NCI-H146 treated with DMSO at 0.1 percent for 48 hours (cell line): ENCODE measurements at regions not wholly inside any gene's neighbourhood (a gene's known extent, or its start where the extent isn't known, plus 50 kb on each side); places are given as distances from the start of the nearest gene placed in this dataset.

Experiments used
- DNase-seq: peaks from one replicate; lab custom pipeline; 2025; ENCODE audit not compliant: unreplicated experiment; lab: John Stamatoyannopoulos, UW

DNA sequence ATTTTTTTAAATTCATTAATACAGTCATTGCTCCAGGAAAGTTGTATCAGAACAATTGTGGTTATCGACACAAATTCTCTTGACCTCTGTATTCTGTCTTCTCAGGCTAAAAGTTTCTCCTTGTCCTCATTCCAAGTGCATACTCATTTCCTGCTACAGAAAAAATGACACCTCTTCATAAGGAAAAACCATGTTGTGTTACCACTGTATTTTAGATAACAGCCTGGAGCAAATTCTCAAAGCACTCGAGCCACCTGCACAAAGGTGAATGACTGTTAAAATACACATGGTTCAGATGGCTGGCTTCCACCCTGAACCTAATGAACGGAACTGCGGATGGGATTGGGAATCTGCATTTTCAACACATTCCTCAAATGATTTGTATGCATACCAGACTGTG lies 586.5 kb downstream of the EPHA4 start:
- DNase-seq = no peak

DNA sequence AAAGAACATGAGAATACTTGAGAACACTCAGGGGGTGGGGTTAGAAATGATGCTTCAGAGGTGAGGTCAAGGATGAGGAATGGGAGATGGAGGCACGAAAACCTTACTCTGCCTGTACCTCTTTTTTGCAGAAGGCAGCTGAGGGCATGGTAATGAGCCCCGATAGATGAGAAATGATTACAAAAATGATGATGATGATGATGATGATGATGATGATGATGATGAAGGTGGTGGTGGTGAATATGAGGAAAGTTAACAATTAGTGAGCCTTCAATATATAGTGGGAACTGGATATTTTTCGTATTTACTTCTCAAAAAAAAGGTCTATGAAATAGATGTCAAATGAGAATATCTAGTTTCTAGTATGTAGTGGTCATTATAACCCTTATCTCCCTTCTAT lies 584.3 kb downstream of the EPHA4 start:
- no peak for DNase-seq

DNA sequence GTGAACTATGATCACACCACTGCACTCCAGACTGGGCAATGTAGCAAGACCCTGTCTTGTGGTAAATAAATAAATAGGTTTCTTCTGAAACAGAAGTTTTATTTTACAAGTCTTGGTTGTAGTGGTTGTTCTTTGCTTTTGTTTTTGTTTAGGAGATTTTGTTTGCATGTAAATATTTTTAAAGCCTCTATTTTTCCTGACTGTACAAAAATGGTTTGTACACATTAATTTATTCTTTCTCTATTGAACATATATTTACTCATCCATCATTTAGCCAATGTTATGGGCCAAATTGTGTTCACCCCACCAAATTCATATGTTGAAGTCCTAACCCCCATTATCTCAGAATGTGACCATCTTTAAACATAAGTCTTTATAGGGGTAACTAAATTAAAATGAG lies 580.1 kb downstream of the EPHA4 start:
- no peak for DNase-seq

DNA sequence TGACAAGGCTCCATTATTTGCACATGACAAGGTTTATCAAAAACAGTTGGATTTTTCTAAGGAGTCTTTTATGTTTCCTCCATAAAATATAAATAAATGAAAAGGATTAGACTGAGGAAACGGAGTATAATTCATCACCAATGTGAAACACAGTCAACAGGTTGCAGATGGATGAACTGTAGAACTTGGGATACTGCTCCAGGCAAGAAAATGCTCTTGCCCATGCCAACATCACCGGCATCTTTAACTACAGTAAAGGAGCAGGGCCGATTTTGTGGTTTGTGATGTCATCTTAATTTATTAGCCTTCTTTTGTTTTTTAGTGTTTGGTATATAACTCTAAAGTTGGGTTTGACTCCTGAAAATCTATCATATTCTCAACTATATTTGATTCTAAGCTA lies 577.3 kb downstream of the EPHA4 start:
- DNase-seq = no peak

DNA sequence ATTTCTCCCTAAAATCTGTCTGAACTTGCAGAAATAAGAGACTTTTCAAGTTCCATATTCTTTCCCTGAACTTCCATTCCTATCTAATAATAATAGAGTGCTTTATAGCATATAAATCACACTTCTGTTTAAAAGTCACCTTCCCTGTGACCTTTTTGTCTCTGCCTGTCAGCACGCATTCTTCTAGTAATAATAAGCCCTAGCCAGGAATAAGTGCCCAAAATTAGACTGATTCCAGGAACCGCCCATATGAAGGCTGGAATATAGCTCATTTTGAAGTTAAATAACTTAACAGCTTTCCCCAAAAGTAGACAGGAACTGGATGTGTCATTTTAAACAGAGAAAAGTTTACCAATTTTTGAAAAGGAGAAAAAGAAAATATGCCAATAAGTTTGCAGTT lies 576.5 kb downstream of the EPHA4 start:
- no peak for DNase-seq

DNA sequence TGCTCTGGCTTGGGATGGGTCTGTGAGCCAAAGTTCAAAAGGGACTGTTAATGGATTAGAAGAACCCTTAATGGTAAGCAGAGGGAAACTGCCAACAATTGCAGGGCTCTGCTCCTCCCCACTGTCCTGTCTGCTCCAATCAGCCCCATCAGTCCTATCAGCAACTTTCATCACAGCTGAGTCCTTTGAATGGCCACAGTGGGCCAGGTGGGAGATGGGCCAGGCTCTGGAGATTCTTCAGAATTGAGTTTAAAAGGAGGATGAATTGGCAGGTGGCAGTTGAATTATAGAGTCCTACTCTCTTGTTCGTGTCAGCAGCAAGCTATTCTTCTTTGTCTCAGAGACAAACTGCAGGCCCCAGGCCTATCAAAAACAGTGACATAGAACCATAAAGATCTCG lies 573.9 kb downstream of the EPHA4 start:
- DNase-seq = no peak

DNA sequence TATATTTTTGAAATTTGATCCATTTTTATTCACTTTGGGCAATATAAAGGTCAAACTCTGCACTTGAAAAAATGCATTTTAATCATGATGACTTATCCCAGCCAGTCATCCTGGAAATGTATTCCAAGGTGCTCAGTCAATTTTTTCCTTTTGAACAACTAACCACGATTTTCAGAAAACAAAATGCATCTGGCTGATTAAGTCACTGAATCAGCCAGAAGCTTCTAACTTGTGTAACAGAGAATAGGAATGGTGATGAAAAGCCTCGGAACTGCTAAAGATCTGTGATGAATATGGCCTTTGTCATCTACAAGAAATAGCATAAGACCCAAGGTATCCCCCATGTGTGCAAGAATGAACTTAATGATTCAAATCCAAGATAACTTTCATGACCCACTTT lies 572.7 kb downstream of the EPHA4 start:
- DNase-seq = no peak

DNA sequence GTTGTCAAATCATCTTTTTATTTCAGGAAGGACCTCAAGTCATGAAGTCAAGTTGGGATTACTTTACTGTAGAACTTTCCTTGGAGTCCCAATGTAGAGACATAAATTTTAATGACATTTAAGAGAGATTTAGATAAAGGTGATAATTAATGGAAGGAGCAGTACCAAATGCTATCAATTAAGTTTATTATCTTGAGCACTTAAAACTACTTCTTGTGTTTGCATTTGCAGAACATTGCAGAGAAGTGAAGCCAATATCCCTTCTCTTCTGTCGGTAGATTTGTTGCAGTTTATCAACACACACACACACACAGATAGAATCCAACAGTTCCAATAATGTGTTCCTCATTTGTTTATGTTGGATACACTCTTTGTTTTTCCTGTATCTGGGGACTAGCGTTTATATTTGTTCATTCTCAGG lies 570.7 kb downstream of the EPHA4 start:
- DNase-seq = no peak

DNA sequence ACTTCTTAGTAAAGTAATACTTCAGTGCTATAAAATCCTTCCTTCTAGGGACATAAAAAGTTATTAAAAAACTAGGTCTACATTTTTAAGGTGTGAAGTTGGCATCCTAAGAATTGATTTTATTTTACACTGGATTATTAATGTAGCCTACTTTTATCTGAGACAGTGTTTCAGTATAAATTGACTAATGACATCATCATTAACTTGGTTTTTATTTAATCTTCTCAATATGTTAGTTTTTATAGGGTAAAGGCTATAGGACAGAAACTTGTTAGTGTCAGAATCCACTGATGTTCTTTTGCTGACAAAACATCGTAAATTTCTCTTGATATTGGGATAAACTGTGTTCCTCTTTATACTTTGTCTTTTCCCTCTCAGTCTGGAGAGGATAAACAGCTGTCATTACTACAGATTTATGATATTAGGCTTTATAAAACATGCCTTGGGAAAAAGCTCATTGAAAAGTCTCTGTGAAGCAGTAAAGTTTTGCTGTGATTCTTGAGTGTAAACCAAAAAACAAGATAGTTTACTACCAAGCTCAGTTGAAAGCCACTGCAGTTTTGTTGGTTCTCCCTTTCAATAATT lies 569.9 kb downstream of the EPHA4 start:
- no peak for DNase-seq

DNA sequence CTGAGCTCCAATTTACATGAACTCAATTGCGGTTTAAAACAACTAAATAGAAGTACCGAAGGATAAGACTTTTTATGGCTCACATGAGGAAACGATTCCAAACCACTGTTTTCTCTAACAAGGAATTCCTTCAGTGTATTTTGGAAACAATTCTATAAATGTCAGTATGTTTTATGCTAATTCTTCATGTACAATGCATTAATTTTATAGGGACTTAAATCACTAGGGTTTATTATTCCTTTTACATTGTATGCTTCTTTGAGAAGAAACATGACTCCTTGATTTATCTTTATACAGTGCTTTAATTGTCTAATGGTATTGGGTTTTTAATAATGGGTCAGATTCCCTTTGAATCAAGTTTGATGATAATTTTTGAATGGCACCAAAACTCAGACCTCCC lies 566.8 kb downstream of the EPHA4 start:
- DNase-seq = no peak

DNA sequence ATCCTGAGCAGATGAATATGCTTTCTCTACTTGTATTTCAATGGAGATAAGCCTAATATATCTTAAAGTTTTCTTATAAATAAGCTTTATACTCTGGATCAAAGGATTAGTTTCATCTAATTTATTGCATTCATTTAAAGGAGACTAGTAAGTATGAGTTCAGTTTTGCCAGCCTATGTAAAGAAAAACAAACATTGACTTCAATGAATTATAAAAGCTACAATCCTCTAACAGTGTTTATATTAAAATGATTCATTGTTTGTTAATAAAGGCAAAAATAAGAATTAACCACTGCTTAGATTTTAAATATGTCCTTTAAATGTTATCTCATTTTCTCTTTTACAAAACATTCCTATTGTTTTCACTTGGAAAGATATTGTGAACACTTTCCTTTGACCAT lies 566.0 kb downstream of the EPHA4 start:
- DNase-seq = no peak

DNA sequence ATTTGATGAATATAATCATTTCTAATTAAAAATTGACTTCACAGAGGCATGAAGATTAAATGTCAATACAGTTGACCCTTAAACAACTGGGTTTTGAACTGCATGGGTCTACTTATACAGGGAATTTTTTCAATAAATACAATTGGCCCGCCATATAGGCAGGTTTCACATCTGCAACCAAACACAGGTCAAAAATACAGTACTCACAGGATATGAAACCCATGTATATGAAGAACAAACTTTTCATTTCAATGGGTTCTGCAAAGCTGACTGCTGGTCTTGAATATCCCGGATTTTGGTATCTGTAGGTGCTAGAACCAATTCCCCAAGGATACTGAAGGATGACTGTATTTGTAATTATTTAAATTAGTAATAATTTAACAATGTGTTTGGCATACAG lies 555.6 kb downstream of the EPHA4 start:
- DNase-seq = no peak

DNA sequence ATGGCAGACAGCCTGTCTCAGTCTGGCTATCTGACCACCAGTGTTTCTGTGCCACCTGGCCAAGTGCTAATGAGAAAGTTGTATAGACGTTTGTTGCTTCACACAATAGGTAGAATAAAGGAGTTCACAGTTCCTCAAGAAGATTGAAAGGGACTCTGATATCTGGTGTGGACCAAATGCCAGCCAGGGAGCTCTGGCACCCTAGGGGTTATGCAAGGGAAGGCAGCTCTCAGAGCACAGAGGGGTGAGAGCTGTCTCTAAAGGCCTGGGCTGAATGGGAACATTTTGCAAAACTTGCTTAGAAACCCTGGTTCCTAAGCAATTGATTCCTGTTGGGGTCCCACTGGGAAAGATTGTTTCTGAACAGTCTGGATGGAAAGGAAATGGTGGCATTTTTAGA lies 553.8 kb downstream of the EPHA4 start:
- no peak for DNase-seq

DNA sequence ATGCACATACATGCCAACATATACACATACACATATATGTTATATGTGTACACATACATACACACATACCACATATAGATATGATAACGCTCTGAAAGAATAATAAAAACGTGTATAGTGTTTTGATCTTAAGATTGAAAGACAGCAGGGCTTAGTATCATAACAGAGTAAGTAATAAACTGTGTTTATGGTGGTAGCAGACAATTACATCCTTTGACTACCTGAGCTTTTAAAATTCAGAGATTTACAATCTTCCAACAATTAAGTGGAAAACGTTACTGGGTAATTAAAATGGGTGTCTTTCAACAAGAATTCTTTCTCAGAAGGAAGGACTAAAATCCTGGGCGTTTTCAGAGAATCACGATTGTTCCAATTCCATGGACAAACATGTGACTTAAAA lies 552.4 kb downstream of the EPHA4 start:
- no peak for DNase-seq

DNA sequence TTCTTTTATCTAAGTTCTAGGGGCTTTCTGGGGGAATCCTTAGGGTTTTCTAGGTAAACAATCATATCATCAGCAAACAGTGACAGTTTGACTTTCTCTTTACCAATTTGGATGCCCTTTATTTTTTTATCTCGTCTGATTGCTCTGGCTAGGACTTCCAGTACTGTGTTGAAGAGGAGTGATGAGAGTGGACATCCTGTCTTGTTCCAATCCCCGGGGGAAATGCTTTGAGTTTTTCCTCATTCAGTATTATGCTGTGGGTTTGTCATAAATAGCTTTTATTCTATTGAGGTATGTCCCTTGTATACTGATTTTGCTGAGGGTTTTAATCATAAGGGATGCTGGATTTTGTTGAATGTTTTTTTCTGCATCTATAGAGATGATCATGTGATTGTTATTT lies 549.5 kb downstream of the EPHA4 start:
- DNase-seq = no peak

DNA sequence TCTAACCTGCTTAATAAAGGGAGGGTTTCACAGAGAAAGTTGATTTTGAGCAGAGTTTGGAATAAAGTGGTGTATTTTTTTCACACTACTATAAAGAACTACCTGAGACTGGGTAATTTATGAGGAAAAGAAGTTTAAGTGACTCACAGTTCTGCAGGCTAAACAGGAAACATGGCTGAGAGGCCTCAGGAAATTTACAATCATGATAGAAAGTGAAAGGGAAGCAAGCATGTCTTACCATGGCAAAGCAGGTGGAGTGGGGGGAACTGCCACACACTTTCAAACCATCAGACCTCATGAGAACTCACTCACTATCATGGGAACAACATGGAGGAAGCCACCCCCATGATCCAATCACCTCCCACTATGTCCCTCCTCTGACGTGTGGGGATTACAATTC lies 546.7 kb downstream of the EPHA4 start:
- DNase-seq = no peak

DNA sequence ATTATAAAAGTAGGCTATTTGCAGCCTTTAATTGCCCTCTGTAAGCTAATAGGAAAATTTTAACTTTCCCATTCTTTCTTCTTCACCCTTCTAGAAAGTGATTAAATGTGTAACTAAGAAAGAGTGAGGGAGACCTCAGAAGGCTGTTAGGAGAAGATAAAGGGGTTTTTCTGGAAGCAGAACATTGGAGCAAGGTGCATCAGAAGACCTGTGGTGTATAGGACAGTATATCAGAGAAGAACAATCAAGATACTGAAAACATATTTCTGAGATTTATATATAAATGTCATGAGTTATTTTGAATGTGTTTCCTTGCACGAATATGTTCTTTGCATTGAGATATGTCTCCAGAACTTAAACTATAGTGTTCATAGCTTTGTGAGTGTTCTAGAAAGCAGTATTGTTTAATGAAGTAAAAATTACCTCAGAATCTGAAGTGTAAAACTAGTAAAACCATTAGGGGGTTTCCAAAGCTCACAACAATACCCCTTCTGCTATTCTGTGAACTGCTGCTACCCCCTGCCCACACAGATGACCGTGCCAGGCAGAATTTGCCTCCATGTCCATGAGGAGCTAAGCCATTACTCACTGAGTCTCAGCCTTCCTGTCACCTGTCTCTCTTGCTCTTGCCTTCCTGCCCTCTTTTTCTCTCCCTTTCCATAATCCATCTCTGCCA lies 537.9 kb downstream of the EPHA4 start:
- DNase-seq = no peak

DNA sequence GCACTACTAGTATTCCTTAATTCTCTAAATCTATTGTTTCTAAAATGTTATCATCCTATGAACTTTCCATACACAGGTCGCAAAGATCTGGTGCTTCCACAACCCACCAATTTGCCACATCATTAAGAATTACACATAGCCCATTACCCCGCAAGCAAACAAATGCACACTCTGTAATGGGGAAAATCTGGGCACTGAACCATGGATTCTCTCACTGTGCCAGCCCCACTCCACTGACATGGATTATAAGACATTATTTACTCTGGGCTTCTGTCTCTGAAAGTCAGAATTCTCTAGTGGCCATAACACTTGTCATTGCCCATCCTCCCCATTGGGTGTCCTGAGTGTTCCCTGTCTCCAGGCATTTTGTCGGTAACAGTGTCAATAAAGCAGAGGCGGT lies 537.1 kb downstream of the EPHA4 start:
- no peak for DNase-seq

DNA sequence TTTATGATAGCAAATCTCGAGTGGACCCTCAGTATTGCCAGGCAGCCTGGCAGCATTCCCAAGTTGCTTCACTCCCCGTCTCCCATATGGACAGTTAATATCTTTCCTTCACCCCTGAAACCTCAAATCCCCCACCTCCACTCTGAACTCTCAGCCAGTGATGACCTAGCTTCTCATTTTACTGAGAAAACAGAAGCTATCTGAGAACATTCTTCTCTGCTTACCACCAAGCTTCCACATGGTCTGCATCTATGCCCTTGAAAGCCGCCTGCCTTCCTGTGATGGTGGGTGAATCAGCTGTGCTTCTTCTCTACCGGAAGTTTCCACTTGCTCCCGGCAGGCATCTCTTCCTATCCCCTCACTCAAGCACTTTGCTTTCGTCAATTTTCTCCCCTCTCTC lies 529.2 kb downstream of the EPHA4 start:
- no peak for DNase-seq

DNA sequence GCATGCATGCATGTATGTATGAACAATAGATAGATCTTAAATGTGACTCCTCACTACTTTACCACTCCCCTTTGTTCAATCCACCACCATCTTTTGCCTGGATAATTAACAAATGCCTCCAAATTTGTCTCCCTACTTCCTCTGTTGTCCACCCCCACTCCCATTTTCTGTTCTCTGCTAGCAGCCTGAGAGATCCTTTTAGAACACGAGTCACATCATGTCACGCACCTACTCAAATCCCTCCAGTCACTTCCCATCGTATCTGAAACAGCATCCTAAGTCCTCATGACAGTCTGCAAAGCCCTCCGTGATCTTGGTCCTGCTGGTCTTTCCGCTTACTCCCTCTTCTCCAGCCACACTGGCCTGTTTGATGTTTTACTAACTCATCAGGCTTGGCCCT lies 527.3 kb downstream of the EPHA4 start:
- no peak for DNase-seq

DNA sequence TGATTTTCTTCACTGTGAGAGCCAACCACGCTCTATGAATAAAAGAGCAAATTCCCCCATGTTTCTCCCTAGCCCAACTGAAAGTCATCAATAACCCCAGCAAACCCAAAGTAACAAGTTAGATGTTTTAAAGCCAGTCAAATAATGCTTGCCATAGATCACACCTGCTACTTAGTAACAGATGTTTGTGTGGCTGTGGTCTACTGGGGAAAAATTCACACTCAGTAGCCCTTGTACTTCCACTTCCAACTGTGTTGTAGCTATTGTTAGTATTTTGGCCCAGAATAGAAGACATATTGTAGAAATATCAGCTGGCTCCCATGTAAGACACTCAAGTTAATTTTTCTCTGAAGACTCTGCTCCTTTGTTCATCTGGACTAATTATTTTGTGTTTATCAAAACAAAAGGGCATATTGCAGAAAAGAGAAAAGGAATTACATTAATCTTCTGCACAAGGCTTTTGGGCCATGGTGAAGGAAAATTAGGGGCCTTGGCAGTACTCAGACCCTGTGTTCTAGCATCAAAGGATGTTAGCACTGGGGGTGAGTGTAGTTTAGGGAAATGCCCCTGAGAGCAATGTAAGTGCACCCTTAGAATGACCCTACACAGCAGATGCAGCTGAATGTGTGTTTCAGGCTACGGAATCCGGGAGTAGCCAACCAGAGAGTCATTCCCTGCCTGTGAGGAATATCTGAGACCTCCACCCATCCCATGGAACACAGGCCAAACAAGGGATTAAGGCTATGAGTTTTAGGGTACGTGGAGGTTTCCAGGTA lies 521.9 kb downstream of the EPHA4 start:
- no peak for DNase-seq

DNA sequence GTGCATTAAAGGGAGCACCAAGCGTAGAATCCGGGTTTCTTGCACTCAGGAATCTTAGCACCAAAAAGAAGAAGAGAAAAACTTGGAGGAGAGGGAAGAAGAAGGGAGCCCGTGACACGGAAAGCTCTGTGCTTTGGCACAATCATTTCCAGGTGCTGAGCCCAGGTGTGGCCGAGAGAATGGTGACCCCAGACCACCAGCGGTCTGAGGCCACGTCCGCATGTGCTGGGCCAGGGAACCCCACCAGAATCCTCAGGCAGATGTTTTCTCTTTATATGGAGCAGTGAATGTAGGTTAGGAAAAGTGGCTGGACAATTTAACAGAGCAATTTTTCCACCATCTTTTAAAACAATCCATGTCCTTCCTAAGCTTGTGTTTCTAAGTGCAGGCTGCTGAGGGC lies 520.9 kb downstream of the EPHA4 start:
- no peak for DNase-seq

DNA sequence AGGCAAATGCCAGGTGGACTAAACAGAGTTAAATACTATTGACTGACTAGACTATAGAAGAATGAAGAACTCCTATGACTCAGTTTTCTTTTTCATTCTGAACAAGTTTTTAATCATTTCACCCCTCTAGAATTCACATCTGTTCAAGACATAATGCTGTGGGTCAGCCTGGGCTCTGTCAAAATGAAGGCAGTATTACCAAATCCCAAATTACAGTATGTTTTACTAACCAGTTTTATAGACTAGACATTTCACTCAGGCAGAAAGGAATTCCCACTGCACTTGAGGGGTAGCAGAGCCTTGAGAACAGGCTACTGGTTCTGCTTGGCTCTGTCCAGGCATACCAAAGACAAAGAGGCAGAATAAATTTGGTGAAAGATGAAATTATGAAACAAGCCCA lies 511.7 kb downstream of the EPHA4 start:
- DNase-seq = no peak
